Natural killer cell (primary cell): ENCODE measurements at regions not wholly inside any gene's neighbourhood (a gene's known extent, or its start where the extent isn't known, plus 50 kb on each side); places are given as distances from the start of the nearest gene placed in this dataset.

Experiments
- ATAC-seq, 3 donors: fragments of 150-1000 bp in 2 of 3; fragments of 200-7000 bp in 1 of 3; cut with Tn5 transposase; 1 replicate in 1 of 3; 2 replicates in 2 of 3; pipeline ENCODE4 v1.10.0; 2021; ENCODE audit warnings: mild to moderate bottlenecking in 2 of 3, moderate library complexity in 2 of 3
- DNase-seq, 2 donors: peaks; one replicate each; pipeline versions ENCODE4 v3.0.0 to v3.0.0-alpha.2; 2013 to 2021; ENCODE audit warnings: mixed read lengths in 1 of 2
- H3K27ac ChIP-seq: one replicate; pipeline ENCODE4 v1.5.1; 2013; ENCODE audit warnings: mild to moderate bottlenecking, low read length
- H3K27me3 ChIP-seq: one replicate; pipeline ENCODE4 v1.6.1; 2013; ENCODE audit warnings: low read length; ENCODE audit not compliant: control insufficient read depth, insufficient read depth
- H3K36me3 ChIP-seq: one replicate; pipeline ENCODE4 v1.6.1; 2013; ENCODE audit warnings: low read length; ENCODE audit not compliant: control insufficient read depth, insufficient read depth
- H3K4me1 ChIP-seq: one replicate; pipeline ENCODE4 v1.6.1; 2013; ENCODE audit warnings: low read length; ENCODE audit not compliant: control insufficient read depth, insufficient read depth
- H3K4me3 ChIP-seq: one replicate; pipeline ENCODE4 v1.5.1; 2013; ENCODE audit warnings: low read length
- H3K9me3 ChIP-seq: one replicate; pipeline ENCODE4 v1.6.1; 2013; ENCODE audit warnings: low read length; ENCODE audit not compliant: control insufficient read depth, insufficient read depth
- H3K27ac Mint-ChIP-seq, 2 donors: one replicate each; pipeline ENCODE4 v1.8.0; 2022; ENCODE audit warnings: mild to moderate bottlenecking in 2 of 2, mixed read lengths in 2 of 2, moderate library complexity in 1 of 2
- H3K27me3 Mint-ChIP-seq, 2 donors: one replicate each; pipeline ENCODE4 v1.8.0; 2022; ENCODE audit warnings: low read depth in 2 of 2, mixed read lengths in 2 of 2
- H3K36me3 Mint-ChIP-seq: one replicate; pipeline ENCODE4 v1.8.0; 2022; ENCODE audit warnings: mixed read lengths
- H3K4me1 Mint-ChIP-seq, 2 donors: one replicate each; pipeline ENCODE4 v1.8.0; 2022; ENCODE audit warnings: mixed read lengths in 2 of 2
- H3K4me3 Mint-ChIP-seq: one replicate; pipeline ENCODE4 v1.8.0; 2022; ENCODE audit warnings: mild to moderate bottlenecking, moderate library complexity, mixed read lengths
- H3K9me3 Mint-ChIP-seq, 2 donors: one replicate each; pipeline ENCODE4 v1.8.0; 2022; ENCODE audit warnings: mixed read lengths in 2 of 2
- CTCF ChIP-seq: fragments of 200-600 bp; IDR thresholded peaks from one replicate; pipeline ENCODE4 v1.8.0; 2022; ENCODE audit warnings: antibody characterized with exemption
- WGBS: methylation state at CpG from one replicate; pipeline ENCODE4 v1.1.7; 2013; ENCODE audit warnings: missing lambda C conversion rate; ENCODE audit not compliant: insufficient coverage; 5-methylcytosine and 5-hydroxymethylcytosine counted together
- intact Hi-C: fragments of 100-400 bp; cut with micrococcal nuclease; formaldehyde crosslinking; loops from one replicate; pipeline ENCODE4 v1.14.2; 2022

- Mint-ChIP-seq H3K4me1 (peaks cover 15 to 16% of the 10 kb centered on the region in 2 donors), H3K4me3 (no peak overlapping the region), H3K27ac (no peak overlapping the region), H3K27me3 (peaks cover 43 to 76% of the 10 kb centered on the region in 2 donors), H3K9me3 (no peaks in the 10 kb centered on the region), H3K36me3 (no peaks in the 10 kb centered on the region)
- peaks cover 28% of the 10 kb centered on the region for H3K27me3 ChIP-seq
- ATAC-seq = no peak
- H3K36me3 ChIP-seq = no peaks in the 10 kb centered on the region
- intact Hi-C loops = no loop called here
- DNase-seq = no peak
- no peak overlapping the region for H3K27ac ChIP-seq
- H3K4me1 ChIP-seq = peaks cover 8% of the 10 kb centered on the region
- H3K4me3 ChIP-seq = no peak overlapping the region
- TF ChIP-seq CTCF = no peak
- 77% methylated on average over 1 of the region's 2 CpGs for WGBS
- H3K9me3 ChIP-seq = peaks cover 3% of the 10 kb centered on the region
These were observed 893.5 kb upstream of the ZEB2 start for GRCh38 chr2:145413261-145414030.

- H3K27me3 Mint-ChIP-seq = peaks cover 50 to 81% of the 10 kb centered on the region in 2 donors
- intact Hi-C loops = no loop called here
- WGBS = 60% methylated on average over 3 of the region's 4 CpGs
These were observed 892.2 kb upstream of the ZEB2 start for GRCh38 chr2:145412155-145412554.

GRCh38 chr2:145411493-145411892 is 891.6 kb upstream of the ZEB2 start:
- DNase-seq (peak in 1 of 2 donors; percentile 47), ATAC-seq (peak; percentile 69 to 86 (median 75))
- Histone ChIP-seq H3K9me3 (peaks cover 3% of the 10 kb centered on the region), H3K4me1 (peaks cover 8% of the 10 kb centered on the region), H3K36me3 (no peaks in the 10 kb centered on the region), H3K4me3 (no peak overlapping the region), H3K27ac (no peak overlapping the region), H3K27me3 (peaks cover 31% of the 10 kb centered on the region)
- WGBS = 0% methylated on average over 4 of the region's 4 CpGs
- H3K4me1 Mint-ChIP-seq = peaks cover 15 to 16% of the 10 kb centered on the region in 2 donors
- no peaks in the 10 kb centered on the region for H3K36me3 Mint-ChIP-seq
- no peaks in the 10 kb centered on the region for H3K9me3 Mint-ChIP-seq
- intact Hi-C loops = no loop called here
- peaks cover 49 to 79% of the 10 kb centered on the region in 2 donors for H3K27me3 Mint-ChIP-seq
- TF ChIP-seq CTCF = no peak
- H3K4me3 Mint-ChIP-seq = peak overlapping the region; percentile 41
- peak overlapping the region in 1 of 2 donors; percentile 16 for H3K27ac Mint-ChIP-seq

More at GRCh38 chr2:145412155-145412554, 892.2 kb upstream of the ZEB2 start:
- Mint-ChIP-seq H3K9me3 (no peaks in the 10 kb centered on the region), H3K4me3 (no peak overlapping the region), H3K27ac (no peak overlapping the region), H3K36me3 (no peaks in the 10 kb centered on the region), H3K4me1 (peaks cover 15 to 16% of the 10 kb centered on the region in 2 donors)
- TF ChIP-seq CTCF = no peak
- DNase-seq (no peak), ATAC-seq (no peak)
- H3K9me3 ChIP-seq = peaks cover 3% of the 10 kb centered on the region
- H3K36me3 ChIP-seq = no peaks in the 10 kb centered on the region
- H3K27ac ChIP-seq = no peak overlapping the region
- no peak overlapping the region for H3K4me3 ChIP-seq
- peaks cover 8% of the 10 kb centered on the region for H3K4me1 ChIP-seq
- peaks cover 31% of the 10 kb centered on the region for H3K27me3 ChIP-seq
